ENCODE measurements at regions not wholly inside any gene's neighbourhood (a gene's known extent, or its start where the extent isn't known, plus 50 kb on each side); places are given as distances from the start of the nearest gene placed in this dataset.

DNA sequence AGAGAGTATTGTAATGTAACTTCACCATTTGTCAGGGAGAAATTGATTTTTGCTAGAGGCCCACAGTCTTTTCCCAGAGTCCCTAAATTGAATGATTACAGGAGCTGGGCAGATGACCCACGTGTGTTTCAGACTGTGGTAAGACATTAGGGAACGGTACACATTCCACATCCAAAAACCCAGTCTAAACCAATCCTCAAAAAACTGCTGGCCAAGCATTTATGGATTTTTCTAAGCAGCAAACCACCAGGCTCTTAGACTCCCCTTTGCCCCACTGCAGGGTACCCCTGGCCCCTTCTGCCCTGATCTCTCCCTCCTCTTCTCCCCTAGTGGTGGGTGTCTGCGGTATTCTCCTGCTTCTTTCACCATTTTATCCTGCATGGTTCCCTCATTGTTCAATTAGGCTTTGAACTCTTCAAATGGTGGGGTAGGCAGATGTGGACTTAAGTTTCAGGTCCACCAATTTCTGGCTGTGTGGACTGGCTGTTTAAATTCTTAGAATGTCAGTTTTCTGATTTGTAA, 135.5 kb upstream of the SORCS3 start:
- no peaks in the 10 kb centered on the region for H3K9me3 ChIP-seq (ENCODE audit: control insufficient read depth, insufficient read depth, low read depth, low read length)
- no peaks in the 10 kb centered on the region for H3K36me3 ChIP-seq (ENCODE audit: control insufficient read depth in 2 of 2, insufficient read depth in 1 of 2, low read length in 2 of 2)
- H3K4me1 ChIP-seq (ENCODE audit: control insufficient read depth, insufficient read depth, low read length) = no peaks in the 10 kb centered on the region
- no peak overlapping the region for H3K4me3 ChIP-seq (ENCODE audit: low read depth, low read length)
- CTCF ChIA-PET = no interaction called here
- H3K27ac ChIP-seq (ENCODE audit: extremely low read depth, low read depth, low read length) = no peak overlapping the region
- POLR2A ChIA-PET = no interaction called here
- TF ChIP-seq ZNF654 (tag by site-specific recombination; IDR thresholded peaks at IDR 0.05; ENCODE audit: low read depth) (no peak), ZNF146 (tag by site-specific recombination; IDR thresholded peaks at IDR 0.05) (no peak), ZNF350 (tag by site-specific recombination; IDR thresholded peaks at IDR 0.05) (no peak), YY1 (tag by site-specific recombination; IDR thresholded peaks at IDR 0.05) (no peak), ZNF324 (tag by site-specific recombination; IDR thresholded peaks at IDR 0.05) (no peak), ZNF221 (tag by site-specific recombination; IDR thresholded peaks at IDR 0.05; ENCODE audit: borderline replicate concordance) (no peak), MYNN (tag by site-specific recombination; IDR thresholded peaks at IDR 0.05; ENCODE audit: borderline replicate concordance) (no peak)
- TF ChIP-seq, protein P1, sequence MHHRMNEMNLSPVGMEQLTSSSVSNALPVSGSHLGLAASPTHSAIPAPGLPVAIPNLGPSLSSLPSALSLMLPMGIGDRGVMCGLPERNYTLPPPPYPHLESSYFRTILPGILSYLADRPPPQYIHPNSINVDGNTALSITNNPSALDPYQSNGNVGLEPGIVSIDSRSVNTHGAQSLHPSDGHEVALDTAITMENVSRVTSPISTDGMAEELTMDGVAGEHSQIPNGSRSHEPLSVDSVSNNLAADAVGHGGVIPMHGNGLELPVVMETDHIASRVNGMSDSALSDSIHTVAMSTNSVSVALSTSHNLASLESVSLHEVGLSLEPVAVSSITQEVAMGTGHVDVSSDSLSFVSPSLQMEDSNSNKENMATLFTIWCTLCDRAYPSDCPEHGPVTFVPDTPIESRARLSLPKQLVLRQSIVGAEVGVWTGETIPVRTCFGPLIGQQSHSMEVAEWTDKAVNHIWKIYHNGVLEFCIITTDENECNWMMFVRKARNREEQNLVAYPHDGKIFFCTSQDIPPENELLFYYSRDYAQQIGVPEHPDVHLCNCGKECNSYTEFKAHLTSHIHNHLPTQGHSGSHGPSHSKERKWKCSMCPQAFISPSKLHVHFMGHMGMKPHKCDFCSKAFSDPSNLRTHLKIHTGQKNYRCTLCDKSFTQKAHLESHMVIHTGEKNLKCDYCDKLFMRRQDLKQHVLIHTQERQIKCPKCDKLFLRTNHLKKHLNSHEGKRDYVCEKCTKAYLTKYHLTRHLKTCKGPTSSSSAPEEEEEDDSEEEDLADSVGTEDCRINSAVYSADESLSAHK (tag by site-specific recombination; IDR thresholded peaks at IDR 0.05) = no peak
- TF ChIP-seq, protein P2, sequence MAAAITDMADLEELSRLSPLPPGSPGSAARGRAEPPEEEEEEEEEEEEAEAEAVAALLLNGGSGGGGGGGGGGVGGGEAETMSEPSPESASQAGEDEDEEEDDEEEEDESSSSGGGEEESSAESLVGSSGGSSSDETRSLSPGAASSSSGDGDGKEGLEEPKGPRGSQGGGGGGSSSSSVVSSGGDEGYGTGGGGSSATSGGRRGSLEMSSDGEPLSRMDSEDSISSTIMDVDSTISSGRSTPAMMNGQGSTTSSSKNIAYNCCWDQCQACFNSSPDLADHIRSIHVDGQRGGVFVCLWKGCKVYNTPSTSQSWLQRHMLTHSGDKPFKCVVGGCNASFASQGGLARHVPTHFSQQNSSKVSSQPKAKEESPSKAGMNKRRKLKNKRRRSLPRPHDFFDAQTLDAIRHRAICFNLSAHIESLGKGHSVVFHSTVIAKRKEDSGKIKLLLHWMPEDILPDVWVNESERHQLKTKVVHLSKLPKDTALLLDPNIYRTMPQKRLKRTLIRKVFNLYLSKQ (tag by site-specific recombination; IDR thresholded peaks at IDR 0.05; ENCODE audit: borderline replicate concordance) = no peak

DNA sequence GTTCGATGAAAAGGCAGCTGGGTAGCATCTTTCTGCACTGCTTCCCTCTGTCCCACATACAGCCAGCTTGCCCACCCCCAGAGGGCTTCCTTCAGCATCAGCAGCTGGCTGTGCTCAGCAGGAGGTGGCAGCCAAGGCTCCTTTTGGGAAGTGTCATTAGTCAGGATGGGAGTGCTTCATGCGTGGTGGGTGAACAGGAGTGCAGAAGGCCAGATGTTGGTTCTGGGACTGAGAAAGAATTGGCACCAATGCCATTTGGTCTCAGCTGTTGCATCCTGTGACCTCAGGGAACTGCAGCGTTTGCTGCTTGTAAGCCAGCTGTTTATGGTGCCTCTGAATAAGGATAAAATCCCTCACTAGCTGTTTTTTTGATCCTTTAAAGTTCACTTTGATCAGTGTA, 131.1 kb upstream of the SORCS3 start:
- no peaks in the 10 kb centered on the region for H3K4me1 ChIP-seq (ENCODE audit: control insufficient read depth, insufficient read depth, low read length)
- no peak overlapping the region for H3K4me3 ChIP-seq (ENCODE audit: low read depth, low read length)
- H3K27ac ChIP-seq (ENCODE audit: extremely low read depth, low read depth, low read length) = no peak overlapping the region
- no peaks in the 10 kb centered on the region for H3K9me3 ChIP-seq (ENCODE audit: control insufficient read depth, insufficient read depth, low read depth, low read length)
- no peak for TF ChIP-seq ZNF514 (tag by site-specific recombination; IDR thresholded peaks at IDR 0.05)
- TF ChIP-seq ZNF560 (tag by site-specific recombination; IDR thresholded peaks at IDR 0.05; ENCODE audit: borderline replicate concordance) = no peak
- 0 out of 2 replicates have a peak, but pooled peaks have one; percentile 13 for TF ChIP-seq GLIS1 (tag by site-specific recombination; IDR thresholded peaks at IDR 0.05)
- no peak for TF ChIP-seq ZNF48 (tag by site-specific recombination; IDR thresholded peaks at IDR 0.05)
- no peak for TF ChIP-seq HOXC10 (CRISPR knock-in tag; IDR thresholded peaks at IDR 0.05)
- TF ChIP-seq ZNF843 (tag by site-specific recombination; IDR thresholded peaks at IDR 0.05) = no peak
- ChIA-PET CTCF (interaction anchor here (0.6 to 0.7 kb wide), 2 partner anchors 179 to 844 kb away, joined by 3 read pairs; no protein-coding TSS in a partner anchor), POLR2A (interaction anchor here (0.6 kb wide), 1 partner anchor 104 kb away, joined by 4 read pairs; no protein-coding TSS in a partner anchor)
- no peaks in the 10 kb centered on the region for H3K36me3 ChIP-seq (ENCODE audit: control insufficient read depth in 2 of 2, insufficient read depth in 1 of 2, low read length in 2 of 2)

DNA sequence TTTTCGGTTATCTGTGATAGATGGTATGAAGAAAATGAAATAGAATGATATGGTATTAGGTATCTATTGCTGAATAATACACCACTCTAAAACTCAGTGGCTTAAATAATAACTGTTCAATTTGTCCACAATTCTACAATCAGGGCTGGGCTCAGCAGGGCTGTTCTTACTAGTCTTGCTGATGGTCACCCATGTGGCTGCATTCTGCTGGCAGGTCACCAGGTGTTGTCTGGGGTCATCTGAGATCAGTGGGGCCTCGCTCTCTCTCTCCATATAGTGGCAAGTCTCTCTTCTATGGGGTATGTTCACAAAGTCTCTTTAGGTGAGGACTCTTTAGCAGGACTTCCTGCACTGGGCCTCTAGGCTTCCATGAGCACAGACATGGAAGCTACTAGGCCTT, 130.4 kb upstream of the SORCS3 start:
- Histone ChIP-seq H3K9me3 (ENCODE audit: control insufficient read depth, insufficient read depth, low read depth, low read length) (no peaks in the 10 kb centered on the region), H3K27ac (ENCODE audit: extremely low read depth, low read depth, low read length) (no peak overlapping the region), H3K4me3 (ENCODE audit: low read depth, low read length) (no peak overlapping the region), H3K4me1 (ENCODE audit: control insufficient read depth, insufficient read depth, low read length) (no peaks in the 10 kb centered on the region), H3K36me3 (ENCODE audit: control insufficient read depth in 2 of 2, insufficient read depth in 1 of 2, low read length in 2 of 2) (no peaks in the 10 kb centered on the region)
- POLR2A ChIA-PET = no interaction called here
- CTCF ChIA-PET = interaction anchor here (0.6 to 0.7 kb wide), 3 partner anchors 179 to 1769 kb away, joined by 3 read pairs; no protein-coding TSS in a partner anchor
- TF ChIP-seq ZNF621 (tag by site-specific recombination; IDR thresholded peaks at IDR 0.05) (no peak), ZNF560 (tag by site-specific recombination; IDR thresholded peaks at IDR 0.05; ENCODE audit: borderline replicate concordance) (no peak)
- TF ChIP-seq, protein P3, sequence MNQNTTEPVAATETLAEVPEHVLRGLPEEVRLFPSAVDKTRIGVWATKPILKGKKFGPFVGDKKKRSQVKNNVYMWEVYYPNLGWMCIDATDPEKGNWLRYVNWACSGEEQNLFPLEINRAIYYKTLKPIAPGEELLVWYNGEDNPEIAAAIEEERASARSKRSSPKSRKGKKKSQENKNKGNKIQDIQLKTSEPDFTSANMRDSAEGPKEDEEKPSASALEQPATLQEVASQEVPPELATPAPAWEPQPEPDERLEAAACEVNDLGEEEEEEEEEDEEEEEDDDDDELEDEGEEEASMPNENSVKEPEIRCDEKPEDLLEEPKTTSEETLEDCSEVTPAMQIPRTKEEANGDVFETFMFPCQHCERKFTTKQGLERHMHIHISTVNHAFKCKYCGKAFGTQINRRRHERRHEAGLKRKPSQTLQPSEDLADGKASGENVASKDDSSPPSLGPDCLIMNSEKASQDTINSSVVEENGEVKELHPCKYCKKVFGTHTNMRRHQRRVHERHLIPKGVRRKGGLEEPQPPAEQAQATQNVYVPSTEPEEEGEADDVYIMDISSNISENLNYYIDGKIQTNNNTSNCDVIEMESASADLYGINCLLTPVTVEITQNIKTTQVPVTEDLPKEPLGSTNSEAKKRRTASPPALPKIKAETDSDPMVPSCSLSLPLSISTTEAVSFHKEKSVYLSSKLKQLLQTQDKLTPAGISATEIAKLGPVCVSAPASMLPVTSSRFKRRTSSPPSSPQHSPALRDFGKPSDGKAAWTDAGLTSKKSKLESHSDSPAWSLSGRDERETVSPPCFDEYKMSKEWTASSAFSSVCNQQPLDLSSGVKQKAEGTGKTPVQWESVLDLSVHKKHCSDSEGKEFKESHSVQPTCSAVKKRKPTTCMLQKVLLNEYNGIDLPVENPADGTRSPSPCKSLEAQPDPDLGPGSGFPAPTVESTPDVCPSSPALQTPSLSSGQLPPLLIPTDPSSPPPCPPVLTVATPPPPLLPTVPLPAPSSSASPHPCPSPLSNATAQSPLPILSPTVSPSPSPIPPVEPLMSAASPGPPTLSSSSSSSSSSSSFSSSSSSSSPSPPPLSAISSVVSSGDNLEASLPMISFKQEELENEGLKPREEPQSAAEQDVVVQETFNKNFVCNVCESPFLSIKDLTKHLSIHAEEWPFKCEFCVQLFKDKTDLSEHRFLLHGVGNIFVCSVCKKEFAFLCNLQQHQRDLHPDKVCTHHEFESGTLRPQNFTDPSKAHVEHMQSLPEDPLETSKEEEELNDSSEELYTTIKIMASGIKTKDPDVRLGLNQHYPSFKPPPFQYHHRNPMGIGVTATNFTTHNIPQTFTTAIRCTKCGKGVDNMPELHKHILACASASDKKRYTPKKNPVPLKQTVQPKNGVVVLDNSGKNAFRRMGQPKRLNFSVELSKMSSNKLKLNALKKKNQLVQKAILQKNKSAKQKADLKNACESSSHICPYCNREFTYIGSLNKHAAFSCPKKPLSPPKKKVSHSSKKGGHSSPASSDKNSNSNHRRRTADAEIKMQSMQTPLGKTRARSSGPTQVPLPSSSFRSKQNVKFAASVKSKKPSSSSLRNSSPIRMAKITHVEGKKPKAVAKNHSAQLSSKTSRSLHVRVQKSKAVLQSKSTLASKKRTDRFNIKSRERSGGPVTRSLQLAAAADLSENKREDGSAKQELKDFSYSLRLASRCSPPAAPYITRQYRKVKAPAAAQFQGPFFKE (tag by site-specific recombination; IDR thresholded peaks at IDR 0.05; ENCODE audit: borderline replicate concordance) = no peak
